Body of pancreas (tissue), 4 donors: ENCODE measurements at regions not wholly inside any gene's neighbourhood (a gene's known extent, or its start where the extent isn't known, plus 50 kb on each side); places are given as distances from the start of the nearest gene placed in this dataset.

Experiments
- ATAC-seq: fragments of 150-250 bp; one replicate; pipeline ENCODE4 v1.9.1; 2016
- DNase-seq, 4 donors: peaks; one replicate each; pipeline ENCODE4 v3.0.0-alpha.2; 2019
- H3K27ac ChIP-seq, 4 donors: fragments of 200-600 bp; sonication (generic); 1 replicate in 3 of 4; 2 replicates in 1 of 4; pipeline versions ENCODE4 v1.5.1 to v1.6.1; 2016 to 2019; ENCODE audit warnings: mild to moderate bottlenecking in 1 of 4, mixed read lengths in 1 of 4, moderate library complexity in 1 of 4
- H3K27me3 ChIP-seq, 2 donors: fragments of 200-600 bp; sonication (generic); one replicate each; pipeline ENCODE4 v1.6.0; 2016; ENCODE audit warnings: mild to moderate bottlenecking in 1 of 2
- H3K36me3 ChIP-seq, 2 donors: fragments of 200-600 bp; sonication (generic); replicated peaks in 1 of 2; 2 replicates each; pipeline ENCODE4 v1.5.1; 2016; ENCODE audit warnings: low read depth in 2 of 2; ENCODE audit not compliant: insufficient read depth in 1 of 2
- H3K4me1 ChIP-seq: fragments of 200-600 bp; sonication (generic); one replicate; pipeline ENCODE4 v1.6.0; 2016
- H3K4me3 ChIP-seq, 2 donors: fragments of 200-600 bp; sonication (generic); 1 replicate in 1 of 2; 2 replicates in 1 of 2; pipeline ENCODE4 v1.5.1; 2016 to 2019
- H3K9me3 ChIP-seq, 3 donors: fragments of 200-600 bp; sonication (generic); 1 replicate in 2 of 3; 2 replicates in 1 of 3; pipeline ENCODE4 v1.5.1; 2016
- CTCF ChIP-seq, 7 experiments: fragments of 450-650 bp in 4 of 7; fragments of 200-600 bp in 3 of 7; sonication (generic) in 3 of 7; IDR thresholded peaks; one replicate each; pipeline ENCODE4 v1.5.1; 2016 to 2019; ENCODE audit warnings: antibody characterized with exemption in 7 of 7
- POLR2A ChIP-seq, 3 donors: fragments of 450-650 bp; IDR thresholded peaks; one replicate each; pipeline ENCODE4 v1.6.1; 2016; ENCODE audit warnings: antibody characterized with exemption in 3 of 3, mild to moderate bottlenecking in 2 of 3
- WGBS, 2 donors: methylation state at CpG; one replicate each; pipeline ENCODE4 v1.1.5; 2017; 5-methylcytosine and 5-hydroxymethylcytosine counted together
- intact Hi-C: fragments of 100-400 bp; cut with DNase I; formaldehyde crosslinking; loops from one replicate; pipeline ENCODE4 v1.15.1; 2023

DNA sequence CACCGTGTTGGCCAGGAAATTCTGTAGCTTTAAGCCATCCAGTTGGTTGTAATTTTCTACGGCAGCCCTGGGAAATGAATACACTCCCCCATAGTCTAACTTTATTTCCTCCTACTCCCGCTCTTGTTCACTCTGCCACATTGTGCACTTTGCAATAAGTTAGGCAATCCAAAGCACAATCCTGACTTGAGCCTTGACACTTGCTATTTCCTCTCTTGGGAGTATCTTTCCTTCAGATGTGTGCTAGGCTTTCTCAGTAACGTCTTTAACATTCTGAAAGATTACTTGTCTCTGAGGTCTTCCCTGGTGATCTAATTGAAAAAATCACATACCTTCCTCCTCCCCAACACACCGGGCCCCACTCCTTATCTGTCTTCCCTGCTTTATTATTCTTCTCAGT, 65.9 kb upstream of the RAB27B start:
- Histone ChIP-seq H3K4me1 (peaks cover 29% of the 10 kb centered on the region), H3K27me3 (no peaks in the 10 kb centered on the region), H3K9me3 (no peaks in the 10 kb centered on the region), H3K36me3 (no peaks in the 10 kb centered on the region), H3K27ac (no peak overlapping the region), H3K4me3 (no peak overlapping the region)
- no peak for TF ChIP-seq CTCF (IDR thresholded peaks at IDR 0.05)
- no peak for TF ChIP-seq POLR2A (IDR thresholded peaks at IDR 0.05)
- intact Hi-C loops, result no loop called here
- DNase-seq, result no peak
- WGBS, 2 donors, result 76 to 81% methylated on average over 5 of the region's 5 CpGs
- ATAC-seq, result no peak

GRCh38 chr18:54764786-54765185, 63.5 kb upstream of the RAB27B start:
- intact Hi-C loops, result no loop called here
- Histone ChIP-seq H3K4me1 (peaks cover 48% of the 10 kb centered on the region), H3K27ac (peak overlapping the region in 1 of 4 donors; percentile 74), H3K4me3 (no peak overlapping the region), H3K36me3 (no peaks in the 10 kb centered on the region), H3K27me3 (no peaks in the 10 kb centered on the region), H3K9me3 (no peaks in the 10 kb centered on the region)
- ATAC-seq, result no peak
- 84 to 85% methylated on average over 3 of the region's 3 CpGs for WGBS, 2 donors
- no peak for TF ChIP-seq POLR2A (IDR thresholded peaks at IDR 0.05)
- TF ChIP-seq CTCF (IDR thresholded peaks at IDR 0.05), result no peak
- DNase-seq, result no peak

GRCh38 chr18:54765636-54766375, 62.5 kb upstream of the RAB27B start:
- Histone ChIP-seq H3K27me3 (no peaks in the 10 kb centered on the region), H3K4me3 (no peak overlapping the region), H3K27ac (peak overlapping the region; percentile 21 to 74 (median 64)), H3K4me1 (peaks cover 48% of the 10 kb centered on the region), H3K9me3 (no peaks in the 10 kb centered on the region), H3K36me3 (no peaks in the 10 kb centered on the region)
- ATAC-seq (no peak), DNase-seq (peak in 1 of 4 donors; percentile 13)
- intact Hi-C loops, result no loop called here
- no peak for TF ChIP-seq POLR2A (IDR thresholded peaks at IDR 0.05)
- no peak for TF ChIP-seq CTCF (IDR thresholded peaks at IDR 0.05)
- 49 to 54% methylated on average over 3 of the region's 3 CpGs for WGBS, 2 donors

DNA sequence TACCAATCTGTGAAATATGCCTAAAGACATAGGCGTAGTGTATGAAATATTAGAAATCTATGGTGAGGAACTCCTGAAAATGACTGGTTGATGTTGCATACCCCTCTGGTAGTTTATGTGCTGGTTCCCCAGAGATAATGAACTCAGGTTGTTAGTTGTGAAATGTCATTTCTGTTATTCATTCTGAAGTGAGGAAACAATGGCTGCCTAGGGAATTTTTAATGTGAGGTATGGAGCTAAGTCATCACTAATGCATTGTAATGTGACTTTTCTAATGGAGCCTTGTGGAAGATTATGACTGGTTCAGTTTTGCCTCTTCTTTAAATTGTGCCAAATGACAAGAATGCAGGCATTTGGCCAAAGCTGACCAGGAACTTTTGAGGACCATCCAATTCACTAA, 61.6 kb upstream of the RAB27B start:
- no peak for DNase-seq
- Histone ChIP-seq H3K27ac (peak overlapping the region; percentile 43 to 74 (median 64)), H3K4me1 (peaks cover 48% of the 10 kb centered on the region), H3K4me3 (no peak overlapping the region), H3K36me3 (no peaks in the 10 kb centered on the region), H3K9me3 (no peaks in the 10 kb centered on the region), H3K27me3 (no peaks in the 10 kb centered on the region)
- WGBS, 2 donors, result 87 to 91% methylated on average over 1 of the region's 1 CpG
- peak; percentile 20 for ATAC-seq
- no peak for TF ChIP-seq POLR2A (IDR thresholded peaks at IDR 0.05)
- no peak for TF ChIP-seq CTCF (IDR thresholded peaks at IDR 0.05)
- intact Hi-C loops, result no loop called here

GRCh38 chr18:54767098-54767497, 61.2 kb upstream of the RAB27B start:
- no peaks in the 10 kb centered on the region for H3K36me3 ChIP-seq
- no peak overlapping the region for H3K4me3 ChIP-seq
- ATAC-seq, result peak; percentile 96
- H3K27me3 ChIP-seq, result no peaks in the 10 kb centered on the region
- peaks cover 48% of the 10 kb centered on the region for H3K4me1 ChIP-seq
- WGBS, 2 donors, result 4 to 19% methylated on average over 1 of the region's 1 CpG
- DNase-seq, result peak; percentile 37 to 77 (median 66)
- no peak for TF ChIP-seq POLR2A (IDR thresholded peaks at IDR 0.05)
- TF ChIP-seq CTCF (IDR thresholded peaks at IDR 0.05), result peak in 2 of 7 experiments; percentile 6 to 10
- H3K9me3 ChIP-seq, result no peaks in the 10 kb centered on the region
- intact Hi-C loops, result no loop called here
- H3K27ac ChIP-seq, result peak overlapping the region; percentile 43 to 74 (median 64)
